A549 (cell line): ENCODE measurements at regions not wholly inside any gene's neighbourhood (a gene's known extent, or its start where the extent isn't known, plus 50 kb on each side); places are given as distances from the start of the nearest gene placed in this dataset.

Experiments
- ATAC-seq, 2 experiments: fragments of 200-7000 bp in 1 of 2; fragments of >200 bp in 1 of 2; cut with Nextera tagmentation in 1 of 2; cut with Tn5 transposase in 1 of 2; 3 replicates each; pipeline versions ENCODE4 v1.8.0 to v1.9.1; 2018 to 2020; ENCODE audit warnings: mild to moderate bottlenecking in 1 of 2, moderate library complexity in 1 of 2
- CTCF ChIA-PET: fragments of 300-600 bp; sonication (Branson Sonifier 250); formaldehyde crosslinking; extraction: SDS; loops from one replicate; lab custom pipeline; 2021; ENCODE audit warnings: antibody characterized with exemption, inconsistent platforms; lab: Yijun Ruan, JAX
- POLR2A ChIA-PET: fragments of 350-600 bp; formaldehyde crosslinking; extraction: SDS; loops from one replicate; lab custom pipeline; 2021; ENCODE audit warnings: antibody characterized with exemption, inconsistent platforms; lab: Yijun Ruan, JAX
- DNase-seq, 2 experiments: peaks; one replicate each; pipeline versions ENCODE4 v3.0.0 to v3.0.0-alpha.2; 2011 to 2016; ENCODE audit warnings: low read depth in 1 of 2, low spot score in 1 of 2
- FAIRE-seq: peaks from 2 replicates; lab custom pipeline; 2011; peaks lifted over from hg19 to GRCh38; lab: Jason Lieb, UNC
- H3K27ac ChIP-seq, 2 experiments: fragments of >200 bp; sonication (Bioruptor Twin); formaldehyde crosslinking; 3 replicates each; pipeline ENCODE4 v1.5.1; 2016 to 2017
- H3K4me1 ChIP-seq: fragments of >200 bp; sonication (Bioruptor Twin); formaldehyde crosslinking; 3 replicates; pipeline ENCODE4 v1.6.1; 2016
- H3K4me2 ChIP-seq: fragments of >200 bp; sonication (Bioruptor Twin); formaldehyde crosslinking; 3 replicates; pipeline ENCODE4 v1.6.1; 2016
- H3K4me3 ChIP-seq: fragments of >200 bp; sonication (Bioruptor Twin); formaldehyde crosslinking; 3 replicates; pipeline ENCODE4 v1.5.1; 2016
- H3K9me3 ChIP-seq: fragments of >200 bp; sonication (Bioruptor Twin); formaldehyde crosslinking; 3 replicates; pipeline ENCODE4 v1.6.1; 2016
- CBX8 ChIP-seq: fragments of 200-600 bp; sonication (generic); IDR thresholded peaks from 2 replicates; pipeline ENCODE4 v1.6.1; 2016
- CEBPB ChIP-seq, 2 experiments: fragments of >200 bp in 1 of 2; sonication (Bioruptor Twin) in 1 of 2; formaldehyde crosslinking in 1 of 2; IDR thresholded peaks; 2 replicates each; pipeline ENCODE4 v1.6.1; 2012 to 2016
- CHD4 ChIP-seq: fragments of 200-600 bp; sonication (generic); IDR thresholded peaks from 2 replicates; pipeline ENCODE4 v1.6.1; 2016; ENCODE audit warnings: antibody characterized with exemption, mild to moderate bottlenecking, borderline replicate concordance
- EHMT2 ChIP-seq: fragments of 200-600 bp; sonication (generic); IDR thresholded peaks from 2 replicates; pipeline ENCODE4 v1.6.1; 2016; ENCODE audit warnings: antibody characterized with exemption, low read depth, mild to moderate bottlenecking, moderate library complexity
- EP300 ChIP-seq, 2 experiments: fragments of >200 bp; sonication (Bioruptor Twin); formaldehyde crosslinking; IDR thresholded peaks; 2 replicates in 1 of 2; 3 replicates in 1 of 2; pipeline ENCODE4 v1.6.1; 2016 to 2017
- ESRRA ChIP-seq: fragments of 150-350 bp; IDR thresholded peaks from 2 replicates; pipeline ENCODE4 v1.6.1; 2014; ENCODE audit warnings: mild to moderate bottlenecking, low read length, borderline replicate concordance
- GATA3 ChIP-seq: IDR thresholded peaks from 2 replicates; pipeline ENCODE4 v1.6.1; 2012; ENCODE audit warnings: borderline replicate concordance
- HDAC2 ChIP-seq: fragments of 200-600 bp; sonication (generic); IDR thresholded peaks from 2 replicates; pipeline ENCODE4 v1.6.1; 2016
- HEYL ChIP-seq: fragments of 250-450 bp; sonication (Bioruptor Pico); IDR thresholded peaks from 2 replicates; pipeline ENCODE4 v1.8.0; 2021; ENCODE audit warnings: mild to moderate bottlenecking, moderate library complexity
- HOXB13 ChIP-seq: fragments of 250-450 bp; sonication (Bioruptor Pico); IDR thresholded peaks from 2 replicates; pipeline ENCODE4 v1.5.0; 2020; ENCODE audit warnings: low read depth, mild to moderate bottlenecking, moderate library complexity
- JUNB ChIP-seq: fragments of >200 bp; sonication (Bioruptor Twin); formaldehyde crosslinking; IDR thresholded peaks from 2 replicates; pipeline ENCODE4 v1.6.1; 2016
- KDM5A ChIP-seq: fragments of 200-600 bp; sonication (generic); IDR thresholded peaks from 2 replicates; pipeline ENCODE4 v1.6.1; 2016; ENCODE audit warnings: antibody characterized with exemption, mild to moderate bottlenecking
- MAZ ChIP-seq: fragments of 150-350 bp; IDR thresholded peaks from 2 replicates; pipeline ENCODE4 v1.6.1; 2014; ENCODE audit warnings: antibody characterized with exemption, low read depth, low read length, borderline replicate concordance
- NFE2L2 ChIP-seq: fragments of 150-350 bp; conservative IDR thresholded peaks from 2 replicates; pipeline ENCODE4 v1.6.1; 2014; ENCODE audit warnings: low read length
- NPAS2 ChIP-seq: fragments of 250-450 bp; sonication (Bioruptor Pico); IDR thresholded peaks from 2 replicates; pipeline ENCODE4 v1.8.0; 2022; ENCODE audit warnings: mild to moderate bottlenecking, moderate library complexity, borderline replicate concordance
- PHF8 ChIP-seq: fragments of 200-600 bp; sonication (generic); IDR thresholded peaks from 2 replicates; pipeline ENCODE4 v1.6.1; 2016; ENCODE audit warnings: low read depth, mild to moderate bottlenecking, antibody characterized with exemption, moderate library complexity, borderline replicate concordance
- POLR2A ChIP-seq: IDR thresholded peaks from 2 replicates; pipeline ENCODE4 v1.6.1; 2012; ENCODE audit warnings: mild to moderate bottlenecking, low read length
- RARB ChIP-seq: fragments of 250-450 bp; sonication (Bioruptor Pico); IDR thresholded peaks from 2 replicates; pipeline ENCODE4 v1.8.0; 2021; ENCODE audit warnings: mild to moderate bottlenecking, moderate library complexity
- RFX5 ChIP-seq: fragments of 450-650 bp; IDR thresholded peaks from 2 replicates; pipeline ENCODE4 v1.7.1; 2014; ENCODE audit warnings: antibody characterized with exemption, mild to moderate bottlenecking, moderate library complexity
- ZFP36 ChIP-seq: fragments of 450-650 bp; IDR thresholded peaks from 2 replicates; pipeline ENCODE4 v1.6.1; 2014; ENCODE audit warnings: borderline replicate concordance; ENCODE audit not compliant: partially characterized antibody
- ZSCAN20 ChIP-seq: fragments of 250-450 bp; sonication (Bioruptor Pico); IDR thresholded peaks from 2 replicates; pipeline ENCODE4 v1.8.0; 2022; ENCODE audit warnings: mild to moderate bottlenecking, moderate library complexity
- WGBS: methylation state at CpG from one replicate; pipeline ENCODE4 v1.1.6; 2017; ENCODE audit errors: missing lambda C conversion rate; 5-methylcytosine and 5-hydroxymethylcytosine counted together
- TF ChIP-seq, protein P1 (sequence below): fragments of 250-450 bp; sonication (Bioruptor Pico); IDR thresholded peaks from 2 replicates; pipeline ENCODE4 v1.5.0; 2020; ENCODE audit warnings: low read depth, mild to moderate bottlenecking, moderate library complexity
- TF ChIP-seq, protein P2 (sequence below): fragments of >200 bp; sonication (Bioruptor Twin); formaldehyde crosslinking; IDR thresholded peaks from 2 replicates; pipeline ENCODE4 v1.6.1; 2016
- TF ChIP-seq, protein P3 (sequence below): IDR thresholded peaks from 2 replicates; pipeline ENCODE4 v1.6.1; 2012; ENCODE audit warnings: low read depth, borderline replicate concordance
- TF ChIP-seq, protein P4 (sequence below): IDR thresholded peaks from 2 replicates; pipeline ENCODE4 v1.6.1; 2012
- TF ChIP-seq, protein P5 (sequence below): fragments of 200-600 bp; sonication (generic); IDR thresholded peaks from 2 replicates; pipeline ENCODE4 v1.6.1; 2016; ENCODE audit warnings: antibody characterized with exemption, mild to moderate bottlenecking, moderate library complexity

DNA sequence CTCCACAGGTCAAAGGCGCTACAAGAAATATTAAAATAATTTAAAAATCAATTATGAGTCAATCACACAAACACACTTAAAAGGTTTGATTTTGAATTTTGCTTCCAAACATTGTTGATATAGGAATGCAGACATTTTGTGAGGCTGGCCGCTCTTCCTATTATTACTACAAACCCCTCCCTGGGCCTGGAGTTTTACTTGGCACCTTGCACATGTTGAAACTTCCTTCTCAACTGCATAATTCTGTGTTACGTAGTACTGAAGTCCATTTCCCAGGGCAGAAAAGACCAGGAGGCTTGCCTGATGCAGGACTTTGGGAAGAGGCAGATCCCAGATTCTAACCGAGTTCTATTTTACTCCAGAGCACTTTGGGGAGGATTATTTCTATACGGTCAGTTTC is 71.5 kb downstream of the CYTL1 start:
- H3K4me1 ChIP-seq: no peaks in the 10 kb centered on the region
- WGBS: 62% methylated on average over 5 of the region's 5 CpGs
- FAIRE-seq: no peak
- no peak overlapping the region for H3K4me3 ChIP-seq
- H3K27ac ChIP-seq: no peak overlapping the region
- H3K4me2 ChIP-seq: no peak overlapping the region
- peaks cover under 1% of the 10 kb centered on the region; the same call in 1 of the 3 replicates for H3K9me3 ChIP-seq
- ChIA-PET CTCF (no interaction called here), POLR2A (no interaction called here)
- no peak for ATAC-seq
- no peak for DNase-seq
- TF ChIP-seq, protein P1, sequence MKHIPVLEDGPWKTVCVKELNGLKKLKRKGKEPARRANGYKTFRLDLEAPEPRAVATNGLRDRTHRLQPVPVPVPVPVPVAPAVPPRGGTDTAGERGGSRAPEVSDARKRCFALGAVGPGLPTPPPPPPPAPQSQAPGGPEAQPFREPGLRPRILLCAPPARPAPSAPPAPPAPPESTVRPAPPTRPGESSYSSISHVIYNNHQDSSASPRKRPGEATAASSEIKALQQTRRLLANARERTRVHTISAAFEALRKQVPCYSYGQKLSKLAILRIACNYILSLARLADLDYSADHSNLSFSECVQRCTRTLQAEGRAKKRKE (CRISPR knock-in tag): no peak
- TF ChIP-seq MAZ (no peak), GATA3 (no peak), HOXB13 (CRISPR knock-in tag) (no peak), HDAC2 (no peak), CHD4 (no peak), KDM5A (no peak), EHMT2 (no peak), EP300 (IDR thresholded peaks at IDR 0.05) (no peak), JUNB (no peak)
- TF ChIP-seq, protein P2, sequence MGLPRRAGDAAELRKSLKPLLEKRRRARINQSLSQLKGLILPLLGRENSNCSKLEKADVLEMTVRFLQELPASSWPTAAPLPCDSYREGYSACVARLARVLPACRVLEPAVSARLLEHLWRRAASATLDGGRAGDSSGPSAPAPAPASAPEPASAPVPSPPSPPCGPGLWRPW: no peak
- TF ChIP-seq, protein P3, sequence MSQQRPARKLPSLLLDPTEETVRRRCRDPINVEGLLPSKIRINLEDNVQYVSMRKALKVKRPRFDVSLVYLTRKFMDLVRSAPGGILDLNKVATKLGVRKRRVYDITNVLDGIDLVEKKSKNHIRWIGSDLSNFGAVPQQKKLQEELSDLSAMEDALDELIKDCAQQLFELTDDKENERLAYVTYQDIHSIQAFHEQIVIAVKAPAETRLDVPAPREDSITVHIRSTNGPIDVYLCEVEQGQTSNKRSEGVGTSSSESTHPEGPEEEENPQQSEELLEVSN: no peak
- TF ChIP-seq, all 56 proteins: peak for 0

DNA sequence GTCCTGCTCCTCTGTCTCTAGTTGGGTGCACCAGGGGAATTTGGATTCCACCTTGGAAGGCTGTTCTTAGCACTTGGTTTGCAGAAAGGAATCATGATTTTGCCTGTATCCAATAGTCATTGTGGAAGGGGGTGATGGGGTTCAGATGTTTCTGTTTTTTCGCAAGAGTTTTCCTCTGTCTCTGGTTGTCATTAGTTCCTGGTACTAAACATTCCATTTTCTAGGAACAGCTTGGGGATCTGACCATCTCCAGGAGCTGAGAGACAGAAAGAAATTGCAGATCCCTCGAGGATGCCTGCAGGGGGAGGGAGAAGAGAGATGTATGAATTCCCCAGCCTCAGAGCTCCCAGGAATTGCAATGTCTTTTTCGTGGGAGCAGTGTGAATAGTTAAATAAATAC is 70.9 kb downstream of the CYTL1 start:
- DNase-seq (no peak), ATAC-seq (no peak), FAIRE-seq (no peak)
- 36% methylated on average over 3 of the region's 3 CpGs for WGBS
- no peak overlapping the region for H3K4me3 ChIP-seq
- POLR2A ChIA-PET: no interaction called here
- H3K9me3 ChIP-seq: peaks cover 6% of the 10 kb centered on the region; the same call in 1 of the 3 replicates
- H3K4me2 ChIP-seq: no peak overlapping the region
- CTCF ChIA-PET: no interaction called here
- no peaks in the 10 kb centered on the region for H3K4me1 ChIP-seq
- H3K27ac ChIP-seq: no peak overlapping the region
- TF ChIP-seq, protein P4, sequence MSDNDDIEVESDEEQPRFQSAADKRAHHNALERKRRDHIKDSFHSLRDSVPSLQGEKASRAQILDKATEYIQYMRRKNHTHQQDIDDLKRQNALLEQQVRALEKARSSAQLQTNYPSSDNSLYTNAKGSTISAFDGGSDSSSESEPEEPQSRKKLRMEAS: no peak
- TF ChIP-seq, protein P5, sequence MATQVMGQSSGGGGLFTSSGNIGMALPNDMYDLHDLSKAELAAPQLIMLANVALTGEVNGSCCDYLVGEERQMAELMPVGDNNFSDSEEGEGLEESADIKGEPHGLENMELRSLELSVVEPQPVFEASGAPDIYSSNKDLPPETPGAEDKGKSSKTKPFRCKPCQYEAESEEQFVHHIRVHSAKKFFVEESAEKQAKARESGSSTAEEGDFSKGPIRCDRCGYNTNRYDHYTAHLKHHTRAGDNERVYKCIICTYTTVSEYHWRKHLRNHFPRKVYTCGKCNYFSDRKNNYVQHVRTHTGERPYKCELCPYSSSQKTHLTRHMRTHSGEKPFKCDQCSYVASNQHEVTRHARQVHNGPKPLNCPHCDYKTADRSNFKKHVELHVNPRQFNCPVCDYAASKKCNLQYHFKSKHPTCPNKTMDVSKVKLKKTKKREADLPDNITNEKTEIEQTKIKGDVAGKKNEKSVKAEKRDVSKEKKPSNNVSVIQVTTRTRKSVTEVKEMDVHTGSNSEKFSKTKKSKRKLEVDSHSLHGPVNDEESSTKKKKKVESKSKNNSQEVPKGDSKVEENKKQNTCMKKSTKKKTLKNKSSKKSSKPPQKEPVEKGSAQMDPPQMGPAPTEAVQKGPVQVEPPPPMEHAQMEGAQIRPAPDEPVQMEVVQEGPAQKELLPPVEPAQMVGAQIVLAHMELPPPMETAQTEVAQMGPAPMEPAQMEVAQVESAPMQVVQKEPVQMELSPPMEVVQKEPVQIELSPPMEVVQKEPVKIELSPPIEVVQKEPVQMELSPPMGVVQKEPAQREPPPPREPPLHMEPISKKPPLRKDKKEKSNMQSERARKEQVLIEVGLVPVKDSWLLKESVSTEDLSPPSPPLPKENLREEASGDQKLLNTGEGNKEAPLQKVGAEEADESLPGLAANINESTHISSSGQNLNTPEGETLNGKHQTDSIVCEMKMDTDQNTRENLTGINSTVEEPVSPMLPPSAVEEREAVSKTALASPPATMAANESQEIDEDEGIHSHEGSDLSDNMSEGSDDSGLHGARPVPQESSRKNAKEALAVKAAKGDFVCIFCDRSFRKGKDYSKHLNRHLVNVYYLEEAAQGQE: no peak
- no peak for TF ChIP-seq HEYL (CRISPR knock-in tag)
- no peak for TF ChIP-seq ZFP36
- TF ChIP-seq CHD4: no peak

DNA sequence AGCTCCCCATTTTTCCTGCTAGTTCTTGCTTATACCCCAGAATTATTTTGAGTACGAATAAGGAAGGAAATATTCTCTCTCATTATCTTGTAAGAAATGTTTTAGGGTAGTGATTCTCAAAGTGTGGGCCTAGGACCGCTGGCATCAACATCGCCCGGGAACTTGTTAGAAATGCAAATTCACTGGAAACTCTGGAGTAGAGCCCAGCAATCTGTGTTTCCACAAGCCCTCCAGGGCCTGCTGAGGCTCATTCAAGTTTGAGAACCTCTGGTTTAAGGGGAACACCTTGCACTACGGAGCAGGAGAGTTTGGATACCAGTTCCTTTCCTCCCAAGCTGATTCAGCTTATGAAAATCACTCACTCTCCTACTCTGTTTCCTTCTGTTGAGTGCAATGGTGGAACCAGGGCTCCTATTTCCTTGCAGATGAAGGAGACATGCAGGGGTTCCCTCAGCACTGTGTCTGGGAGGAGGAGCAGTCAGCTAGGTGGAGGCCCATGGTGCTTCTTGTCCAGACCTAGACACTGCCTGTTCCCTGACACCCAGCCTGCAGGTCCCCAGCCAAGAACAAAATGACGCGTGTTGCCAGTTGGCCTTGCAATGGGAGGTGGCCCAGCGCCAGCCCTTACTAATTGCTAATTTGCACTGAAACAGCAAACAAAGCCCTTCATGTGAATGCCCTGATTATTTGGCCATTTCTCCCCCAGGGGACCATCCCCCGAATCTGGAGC is 68.5 kb downstream of the CYTL1 start:
- ChIA-PET POLR2A (no interaction called here), CTCF (no interaction called here)
- peaks cover 6% of the 10 kb centered on the region; the same call in 1 of the 3 replicates for H3K9me3 ChIP-seq
- ATAC-seq (no peak), FAIRE-seq (no peak), DNase-seq (no peak)
- H3K4me1 ChIP-seq: no peaks in the 10 kb centered on the region
- WGBS: 57% methylated on average over 9 of the region's 9 CpGs
- H3K4me3 ChIP-seq: no peak overlapping the region
- H3K4me2 ChIP-seq: no peak overlapping the region
- no peak overlapping the region for H3K27ac ChIP-seq
- no peak for TF ChIP-seq CBX8
- TF ChIP-seq, protein P4: no peak
- TF ChIP-seq NPAS2 (CRISPR knock-in tag): no peak
- TF ChIP-seq RFX5: no peak
- no peak for TF ChIP-seq PHF8
- TF ChIP-seq, protein P2: no peak
- no peak for TF ChIP-seq ESRRA
- TF ChIP-seq CEBPB (IDR thresholded peaks at IDR 0.05): no peak
- no peak for TF ChIP-seq ZSCAN20 (CRISPR knock-in tag)
- TF ChIP-seq EP300 (IDR thresholded peaks at IDR 0.05): no peak
- TF ChIP-seq RARB (CRISPR knock-in tag): no peak
- TF ChIP-seq, protein P1 (CRISPR knock-in tag): no peak
- TF ChIP-seq, protein P3: no peak
- TF ChIP-seq POLR2A: no peak
- no peak for TF ChIP-seq NFE2L2
- TF ChIP-seq HEYL (CRISPR knock-in tag): no peak
